ENCODE measurements at regions not wholly inside any gene's neighbourhood (a gene's known extent, or its start where the extent isn't known, plus 50 kb on each side); places are given as distances from the start of the nearest gene placed in this dataset.
"Not testable (repeated sequence)": the region's sequence is repeated elsewhere in the genome, so short reads cannot be mapped to it uniquely, and the experiment has no call there.

- Histone ChIP-seq H4K20me1 (ENCODE audit: insufficient read depth, low read length) (no peaks in the 10 kb centered on the region), H3K9ac (ENCODE audit: low read length) (no peak overlapping the region), H2AFZ (ENCODE audit: low read length) (no peak overlapping the region), H3K9me3 (ENCODE audit: low read length) (no peaks in the 10 kb centered on the region), H3K4me3 (ENCODE audit: low read depth, low read length, poor library complexity, severe bottlenecking) (no peak overlapping the region), H3K36me3 (ENCODE audit: insufficient read depth, low read length) (no peaks in the 10 kb centered on the region), H3F3A (ENCODE audit: insufficient read depth, low read length) (no peaks in the 10 kb centered on the region), H3K9me2 (ENCODE audit: low read depth, low read length) (no peaks in the 10 kb centered on the region), H3K4me2 (ENCODE audit: low read length) (no peak overlapping the region), H3K27ac (ENCODE audit: low read depth, low read length, poor library complexity, severe bottlenecking) (no peak overlapping the region), H3K27me3 (ENCODE audit: insufficient read depth, low read length) (no peaks in the 10 kb centered on the region), H3K79me2 (ENCODE audit: insufficient read depth, low read length) (no peaks in the 10 kb centered on the region), H3K4me1 (ENCODE audit: insufficient read depth, low read length, severe bottlenecking) (no peaks in the 10 kb centered on the region)
- TF ChIP-seq CTCF (IDR thresholded peaks at IDR 0.05; ENCODE audit: low read length) = no peak
- no peak for TF ChIP-seq EZH2 (IDR thresholded peaks at IDR 0.05; ENCODE audit: borderline replicate concordance, low read length)
Measured at GRCh38 chr1:74937176-74937575, 197.0 kb upstream of the LHX8 start.

- Histone ChIP-seq H2AFZ (ENCODE audit: low read length) (no peak overlapping the region), H3K4me1 (ENCODE audit: insufficient read depth, low read length, severe bottlenecking) (no peaks in the 10 kb centered on the region), H4K20me1 (ENCODE audit: insufficient read depth, low read length) (no peaks in the 10 kb centered on the region), H3K27me3 (ENCODE audit: insufficient read depth, low read length) (no peaks in the 10 kb centered on the region), H3K79me2 (ENCODE audit: insufficient read depth, low read length) (no peaks in the 10 kb centered on the region), H3K9me3 (ENCODE audit: low read length) (no peaks in the 10 kb centered on the region), H3K9ac (ENCODE audit: low read length) (no peak overlapping the region), H3K27ac (ENCODE audit: low read depth, low read length, poor library complexity, severe bottlenecking) (no peak overlapping the region), H3K9me2 (ENCODE audit: low read depth, low read length) (no peaks in the 10 kb centered on the region), H3K4me3 (ENCODE audit: low read depth, low read length, poor library complexity, severe bottlenecking) (no peak overlapping the region), H3K4me2 (ENCODE audit: low read length) (no peak overlapping the region), H3K36me3 (ENCODE audit: insufficient read depth, low read length) (no peaks in the 10 kb centered on the region), H3F3A (ENCODE audit: insufficient read depth, low read length) (no peaks in the 10 kb centered on the region)
- TF ChIP-seq CTCF (IDR thresholded peaks at IDR 0.05; ENCODE audit: low read length) (no peak), EZH2 (IDR thresholded peaks at IDR 0.05; ENCODE audit: borderline replicate concordance, low read length) (no peak)
Measured at GRCh38 chr1:74943046-74943445, 191.1 kb upstream of the LHX8 start.

- H3K9ac ChIP-seq (ENCODE audit: low read length) = no peak overlapping the region
- no peak overlapping the region for H3K4me3 ChIP-seq (ENCODE audit: low read depth, low read length, poor library complexity, severe bottlenecking)
- no peaks in the 10 kb centered on the region for H4K20me1 ChIP-seq (ENCODE audit: insufficient read depth, low read length)
- no peak overlapping the region for H2AFZ ChIP-seq (ENCODE audit: low read length)
- H3K27me3 ChIP-seq (ENCODE audit: insufficient read depth, low read length) = no peaks in the 10 kb centered on the region
- no peak overlapping the region for H3K4me2 ChIP-seq (ENCODE audit: low read length)
- no peaks in the 10 kb centered on the region for H3K4me1 ChIP-seq (ENCODE audit: insufficient read depth, low read length, severe bottlenecking)
- no peaks in the 10 kb centered on the region for H3K79me2 ChIP-seq (ENCODE audit: insufficient read depth, low read length)
- no peak for TF ChIP-seq EZH2 (IDR thresholded peaks at IDR 0.05; ENCODE audit: borderline replicate concordance, low read length)
- TF ChIP-seq CTCF (IDR thresholded peaks at IDR 0.05; ENCODE audit: low read length) = no peak
- H3K9me3 ChIP-seq (ENCODE audit: low read length) = no peaks in the 10 kb centered on the region
- H3F3A ChIP-seq (ENCODE audit: insufficient read depth, low read length) = no peaks in the 10 kb centered on the region
- H3K27ac ChIP-seq (ENCODE audit: low read depth, low read length, poor library complexity, severe bottlenecking) = no peak overlapping the region
- H3K36me3 ChIP-seq (ENCODE audit: insufficient read depth, low read length) = no peaks in the 10 kb centered on the region
- H3K9me2 ChIP-seq (ENCODE audit: low read depth, low read length) = no peaks in the 10 kb centered on the region
Measured at GRCh38 chr1:74946388-74946787, 187.8 kb upstream of the LHX8 start.

GRCh38 chr1:74949348-74949747 is 184.8 kb upstream of the LHX8 start:
- H3K27me3 ChIP-seq (ENCODE audit: insufficient read depth, low read length); H3K9me2 ChIP-seq (ENCODE audit: low read depth, low read length); H3K9ac ChIP-seq (ENCODE audit: low read length): not testable (repeated sequence)

GRCh38 chr1:74951981-74952380 is 182.2 kb upstream of the LHX8 start:
- H3K9ac ChIP-seq (ENCODE audit: low read length); H3K4me2 ChIP-seq (ENCODE audit: low read length); H3K27me3 ChIP-seq (ENCODE audit: insufficient read depth, low read length); H3K79me2 ChIP-seq (ENCODE audit: insufficient read depth, low read length); H3K27ac ChIP-seq (ENCODE audit: low read depth, low read length, poor library complexity, severe bottlenecking); H2AFZ ChIP-seq (ENCODE audit: low read length); H4K20me1 ChIP-seq (ENCODE audit: insufficient read depth, low read length); H3K4me3 ChIP-seq (ENCODE audit: low read depth, low read length, poor library complexity, severe bottlenecking); H3K4me1 ChIP-seq (ENCODE audit: insufficient read depth, low read length, severe bottlenecking); H3K9me2 ChIP-seq (ENCODE audit: low read depth, low read length); H3F3A ChIP-seq (ENCODE audit: insufficient read depth, low read length); H3K36me3 ChIP-seq (ENCODE audit: insufficient read depth, low read length); H3K9me3 ChIP-seq (ENCODE audit: low read length): not testable (repeated sequence)

More at GRCh38 chr1:74949348-74949747, 184.8 kb upstream of the LHX8 start:
- not testable (repeated sequence) for H4K20me1 ChIP-seq (ENCODE audit: insufficient read depth, low read length); H3K9me3 ChIP-seq (ENCODE audit: low read length); H3K4me2 ChIP-seq (ENCODE audit: low read length); H3K36me3 ChIP-seq (ENCODE audit: insufficient read depth, low read length); H3K79me2 ChIP-seq (ENCODE audit: insufficient read depth, low read length); H2AFZ ChIP-seq (ENCODE audit: low read length); H3K4me1 ChIP-seq (ENCODE audit: insufficient read depth, low read length, severe bottlenecking); H3K4me3 ChIP-seq (ENCODE audit: low read depth, low read length, poor library complexity, severe bottlenecking); H3F3A ChIP-seq (ENCODE audit: insufficient read depth, low read length); H3K27ac ChIP-seq (ENCODE audit: low read depth, low read length, poor library complexity, severe bottlenecking)
